Stromal cell of bone marrow (primary cell): ENCODE measurements at regions not wholly inside any gene's neighbourhood (a gene's known extent, or its start where the extent isn't known, plus 50 kb on each side); places are given as distances from the start of the nearest gene placed in this dataset.
"Not testable (repeated sequence)": the region's sequence is repeated elsewhere in the genome, so short reads cannot be mapped to it uniquely, and the experiment has no call there.

Source experiments
- DNase-seq: peaks from one replicate; pipeline ENCODE4 v3.0.0-alpha.2; 2012; ENCODE audit warnings: low read depth

GRCh38 chr12:58009405-58010195 lies 68.2 kb downstream of the ATP23 start:
- DNase-seq = no peak

GRCh38 chr12:58011676-58012075 lies 70.3 kb downstream of the ATP23 start:
- DNase-seq = no peak

DNA sequence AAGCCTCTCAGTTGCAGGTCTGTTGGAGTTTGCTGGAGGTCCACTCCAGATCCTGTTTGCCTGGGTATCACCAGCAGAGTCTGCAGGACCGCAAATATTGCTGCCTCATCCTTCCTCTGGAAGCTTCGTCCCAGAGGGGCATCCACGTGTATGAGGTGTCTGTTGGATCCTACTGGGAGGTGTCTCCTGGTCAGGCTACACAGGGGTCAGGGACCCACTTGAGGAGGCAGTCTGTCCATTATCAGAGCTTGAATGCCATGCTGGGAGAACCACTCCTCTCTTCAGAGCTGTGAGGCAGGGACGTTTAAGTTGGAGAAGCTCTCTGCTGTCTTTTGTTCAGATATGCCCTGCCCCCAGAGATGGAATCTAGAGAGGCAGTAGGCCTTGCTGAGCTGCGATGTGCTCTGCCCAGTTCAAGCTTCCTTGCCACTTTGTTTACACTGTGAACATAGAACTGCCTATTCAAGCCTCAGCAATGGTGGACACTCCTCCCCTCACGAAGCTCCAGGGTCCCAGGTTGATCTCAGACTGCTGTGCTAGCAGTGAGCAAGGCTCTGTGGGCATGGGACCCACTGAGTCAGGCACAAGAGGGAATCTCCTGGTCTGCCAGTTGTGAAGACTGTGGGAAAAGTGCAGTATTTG lies 81.1 kb downstream of the ATP23 start:
- not testable (repeated sequence) for DNase-seq

DNA sequence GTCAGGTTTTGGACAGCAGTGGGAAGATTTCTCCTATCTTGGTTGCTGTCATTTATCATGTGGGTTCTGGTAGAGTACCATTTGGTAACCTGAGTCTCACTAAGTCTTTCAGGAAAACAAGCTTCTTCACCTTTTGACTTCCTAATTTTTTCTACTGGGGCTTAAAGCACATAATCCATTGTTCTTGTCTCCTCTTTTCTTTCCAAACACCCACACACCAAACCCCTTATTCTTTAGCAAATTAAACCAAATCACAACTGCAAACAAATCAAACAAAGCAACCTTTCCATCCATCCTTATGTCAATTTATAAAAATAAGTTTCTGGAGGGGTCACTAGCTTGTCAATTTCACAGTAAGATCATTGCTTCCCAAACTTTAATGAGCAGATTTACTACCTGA lies 84.1 kb downstream of the ATP23 start:
- no peak for DNase-seq

DNA sequence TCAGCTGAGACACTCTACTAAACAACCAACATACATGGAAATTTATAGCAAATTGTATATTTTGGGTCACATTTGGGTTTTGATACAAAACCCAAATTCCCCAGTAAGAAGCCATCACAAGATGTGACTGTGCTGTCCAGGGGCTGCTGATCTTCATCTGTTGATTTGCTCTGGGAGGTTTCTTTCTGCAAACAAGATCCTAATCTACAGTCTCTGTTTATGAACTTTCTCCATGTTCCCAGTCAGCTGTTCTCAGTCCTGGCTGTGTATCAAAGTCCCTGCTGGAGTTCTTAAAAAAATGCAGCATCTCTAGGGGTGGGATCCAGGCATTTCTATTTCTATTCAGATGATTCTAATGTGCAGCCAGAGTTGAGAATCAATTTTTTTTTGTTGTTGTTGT lies 85.1 kb downstream of the ATP23 start:
- no peak for DNase-seq

DNA sequence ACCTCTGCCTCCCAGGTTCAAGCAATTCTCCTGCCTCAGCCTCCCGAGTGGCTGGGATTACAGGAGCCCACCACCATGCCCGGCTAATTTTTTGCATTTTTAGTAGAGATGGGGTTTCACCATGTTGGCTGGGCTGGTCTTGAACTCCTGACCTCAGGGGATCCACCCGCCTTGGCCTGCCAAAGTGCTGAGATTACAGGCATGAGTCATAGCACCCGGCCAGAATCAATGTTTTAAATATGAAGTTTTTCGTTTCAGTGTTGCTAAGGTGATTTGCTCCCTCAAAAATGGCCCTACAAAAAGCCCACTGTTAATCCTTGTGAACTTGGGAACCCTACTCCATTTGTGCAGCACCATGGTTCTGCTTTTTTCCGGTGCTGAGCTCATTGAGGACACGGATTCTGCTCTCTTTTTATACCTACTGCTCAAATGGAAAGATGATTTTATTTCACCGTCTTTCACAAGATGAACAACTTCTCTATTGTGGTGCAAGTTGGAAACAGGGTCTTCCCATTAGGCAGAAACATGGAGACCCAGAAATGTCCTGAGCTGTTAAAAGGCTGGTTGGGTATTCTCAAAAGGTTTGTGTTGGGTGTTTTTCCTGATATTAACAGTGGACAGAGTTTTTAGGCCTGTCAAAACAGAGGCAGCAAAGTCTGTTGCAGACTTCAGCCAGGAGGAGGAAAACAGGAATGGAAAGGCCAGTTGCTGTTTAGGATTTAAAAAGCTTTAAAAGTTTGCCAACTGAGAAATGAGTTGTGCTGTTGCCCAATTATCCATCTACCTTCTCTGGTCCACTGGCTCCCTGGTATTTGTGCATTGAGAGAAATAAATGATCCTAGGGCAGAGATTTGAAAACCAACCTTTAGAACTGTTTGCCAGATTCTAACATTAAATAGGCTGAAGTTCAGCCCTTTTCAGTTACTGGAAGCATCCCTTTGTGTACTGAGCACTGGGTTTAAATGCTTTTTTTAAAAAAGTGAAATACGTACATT lies 85.8 kb downstream of the ATP23 start:
- no peak for DNase-seq

DNA sequence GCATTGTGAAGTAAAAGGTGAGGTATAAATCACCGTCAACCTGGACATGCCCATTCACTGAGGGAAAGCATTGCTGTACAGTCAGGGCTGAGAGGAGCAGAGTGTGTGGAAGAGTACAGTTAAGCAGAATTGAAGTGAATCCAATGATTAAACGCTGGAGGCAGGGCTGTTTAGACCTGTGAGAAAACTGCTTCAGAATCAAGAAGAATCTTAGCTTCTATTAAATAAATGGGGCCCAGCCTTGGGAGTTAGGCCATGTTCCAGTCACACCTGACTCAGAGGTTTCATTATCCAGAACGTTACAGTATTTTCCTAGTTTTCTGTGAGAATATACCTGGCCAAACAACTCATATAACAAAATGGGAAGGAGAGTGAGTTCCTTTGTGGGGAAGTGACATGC lies 86.9 kb downstream of the ATP23 start:
- DNase-seq = no peak

DNA sequence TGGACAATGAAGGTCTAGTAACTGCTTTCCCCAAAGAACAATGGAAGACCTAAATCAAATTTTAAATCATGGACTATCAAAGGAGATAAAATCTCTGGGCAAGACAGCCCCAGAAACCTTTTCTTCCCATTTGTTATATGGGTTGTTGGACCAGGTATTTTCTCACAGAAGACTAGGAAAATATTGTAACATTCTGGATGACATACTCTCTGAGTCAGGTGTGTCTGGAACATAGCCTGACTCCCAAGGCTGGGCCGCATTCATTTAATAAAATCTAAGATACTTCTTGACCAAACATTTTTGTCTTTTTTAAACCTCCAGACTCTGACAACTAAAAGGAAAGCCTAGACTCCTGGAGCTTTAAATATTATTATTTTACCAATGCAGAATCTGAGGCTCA lies 87.9 kb downstream of the ATP23 start:
- no peak for DNase-seq

DNA sequence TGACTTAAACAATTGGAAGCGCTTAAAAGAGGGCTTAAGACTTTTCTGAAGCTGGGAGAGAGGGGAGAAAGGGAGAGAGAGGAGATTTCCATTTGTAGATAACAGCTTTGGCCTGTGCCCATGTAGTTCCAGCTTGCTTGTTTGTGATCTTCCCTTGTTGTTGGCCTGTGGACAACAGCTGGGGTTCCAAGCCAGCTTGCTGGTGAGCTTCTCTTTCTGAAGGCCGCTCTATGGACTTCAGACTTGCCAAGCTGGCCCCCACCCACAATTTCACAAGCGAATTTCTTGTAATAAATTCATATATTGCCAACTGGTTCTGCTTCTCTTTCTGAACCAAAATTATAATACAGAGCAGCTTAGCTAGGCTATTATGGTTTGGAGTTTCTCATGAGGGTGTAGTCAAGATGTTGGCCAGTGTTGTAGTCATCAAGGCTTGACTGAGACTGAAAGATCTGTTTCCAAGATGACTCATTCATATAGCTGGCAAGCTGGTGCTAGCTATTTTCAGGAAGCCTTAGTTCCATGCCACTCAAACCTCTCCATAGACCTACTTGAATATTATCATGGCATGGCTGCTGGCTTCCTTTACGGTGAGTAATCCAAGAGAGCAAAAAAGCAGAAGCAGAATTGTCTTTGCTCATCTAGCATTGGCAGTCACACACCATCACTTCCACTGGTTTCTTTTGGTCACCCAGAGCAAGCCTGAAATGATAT lies 89.4 kb downstream of the ATP23 start:
- peak; percentile 82 for DNase-seq

DNA sequence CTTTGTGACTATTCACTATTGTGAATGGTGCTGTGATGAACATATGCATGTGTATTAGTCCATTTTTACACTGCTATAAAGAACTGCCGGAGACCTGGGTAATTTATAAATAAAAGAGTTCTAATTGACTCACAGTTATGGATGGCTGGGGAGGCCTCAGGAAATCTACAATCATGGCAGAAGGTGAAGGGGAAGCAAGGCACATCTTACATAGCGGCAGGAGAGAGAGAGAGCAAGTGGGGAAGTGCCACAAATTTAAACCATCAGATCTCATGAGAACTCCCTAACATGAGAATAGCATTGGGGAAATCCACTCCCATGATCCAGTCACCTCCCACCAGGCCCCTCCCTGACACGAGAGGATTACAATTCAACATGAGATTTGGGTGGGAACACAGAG lies 90.8 kb downstream of the ATP23 start:
- DNase-seq = no peak

- DNase-seq = no peak
Observed at GRCh38 chr12:58033831-58034230, 92.5 kb downstream of the ATP23 start.

- DNase-seq = no peak
Observed at GRCh38 chr12:58034311-58034710, 92.9 kb downstream of the ATP23 start.

GRCh38 chr12:58034712-58035111 lies 93.3 kb downstream of the ATP23 start:
- DNase-seq = no peak

GRCh38 chr12:58041441-58041840 lies 100.1 kb downstream of the ATP23 start:
- DNase-seq = no peak

- no peak for DNase-seq
Observed at GRCh38 chr12:58044966-58045365, 103.6 kb downstream of the ATP23 start.

GRCh38 chr12:58046271-58046670 lies 104.9 kb downstream of the ATP23 start:
- peak; percentile 18 for DNase-seq

GRCh38 chr12:58051378-58051777 lies 110.0 kb downstream of the ATP23 start:
- no peak for DNase-seq

- DNase-seq = no peak
Observed at GRCh38 chr12:58064666-58065065, 123.3 kb downstream of the ATP23 start.

- DNase-seq = no peak
Observed at GRCh38 chr12:58066296-58066695, 124.9 kb downstream of the ATP23 start.

GRCh38 chr12:58067610-58068387 lies 126.4 kb downstream of the ATP23 start:
- DNase-seq = peak; percentile 6

DNA sequence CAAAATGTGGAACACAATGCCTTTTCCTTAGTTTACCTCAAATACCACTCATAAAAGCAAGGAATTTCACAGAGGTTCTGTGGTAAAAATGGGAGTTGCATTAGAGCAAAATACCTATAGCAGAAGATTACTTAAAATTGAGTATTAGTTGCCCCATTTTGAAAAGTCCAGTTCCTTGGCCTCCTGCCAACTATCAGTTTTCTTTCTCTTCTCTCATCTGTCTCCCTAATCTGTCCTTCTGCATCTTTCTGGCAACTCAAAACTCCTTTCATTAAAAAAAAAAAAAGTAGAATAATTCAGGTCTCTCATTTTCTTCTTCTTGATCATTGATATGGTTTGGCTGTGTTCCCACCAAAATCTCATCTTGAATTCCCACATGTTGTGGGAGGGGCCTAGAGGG lies 127.3 kb downstream of the ATP23 start:
- DNase-seq = no peak
